ENCODE measurements at regions not wholly inside any gene's neighbourhood (a gene's known extent, or its start where the extent isn't known, plus 50 kb on each side); places are given as distances from the start of the nearest gene placed in this dataset.
A peak's percentile ranks its signal among the peaks of the same experiment; 100 is the strongest.

DNA sequence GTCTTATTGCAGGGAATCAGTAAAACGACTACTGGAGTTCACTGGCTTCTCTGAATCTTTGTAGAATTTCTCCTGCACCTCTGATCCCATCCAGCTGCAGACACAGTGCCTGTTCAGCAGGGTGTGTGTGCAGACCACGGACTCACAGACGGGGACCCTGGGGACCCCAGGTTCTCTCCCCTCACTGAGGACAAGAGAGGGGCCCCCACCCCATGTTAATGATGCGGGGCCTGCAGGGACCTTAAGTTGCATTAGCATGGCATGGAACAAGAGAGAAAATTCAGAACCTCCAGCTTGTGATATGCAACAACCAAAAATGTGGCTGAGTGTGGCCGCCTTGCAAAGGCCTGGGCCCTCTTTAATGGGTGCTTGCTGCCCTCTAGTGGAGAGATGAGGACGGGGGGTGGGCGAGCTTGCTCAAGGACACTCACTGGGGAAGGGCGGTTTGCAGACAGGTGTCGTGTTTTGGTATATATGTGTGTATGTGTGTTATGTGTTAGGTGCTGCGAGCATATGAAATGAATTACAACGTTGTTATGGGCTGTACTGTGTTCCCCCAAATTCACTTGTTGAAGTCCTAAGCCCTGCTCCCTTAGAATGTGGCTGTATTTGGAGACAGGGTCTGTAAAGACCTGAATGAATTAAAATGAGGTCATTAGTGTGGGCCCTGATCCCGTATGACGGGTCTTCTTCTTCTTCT, 84.4 kb upstream of the SEPTIN5 start (continued):
- TF ChIP-seq TFE3 (CRISPR knock-in tag; IDR thresholded peaks at IDR 0.05) (no peak), MAFK (IDR thresholded peaks at IDR 0.05; ENCODE audit: low read length) (no peak; the same call in 1 of the 2 replicates), TCF7L2 (IDR thresholded peaks at IDR 0.05; ENCODE audit: low read depth, low read length) (peak; percentile 18; the same call in 1 of the 2 replicates), SP1 (CRISPR knock-in tag; IDR thresholded peaks at IDR 0.05) (peak; percentile 96), YY1 (IDR thresholded peaks at IDR 0.05; ENCODE audit: borderline replicate concordance in 1 of 3, control insufficient read depth in 1 of 3, extremely low read depth in 1 of 3, insufficient read depth in 3 of 3, insufficient read length in 1 of 3, insufficient replicate concordance in 2 of 3, low read depth in 1 of 3, low read length in 2 of 3) (peak; percentile 20 to 67 (median 44)), L3MBTL2 (IDR thresholded peaks at IDR 0.05) (peak; percentile 72), NFRKB (IDR thresholded peaks at IDR 0.05; ENCODE audit: low read depth) (no peak), RBM34 (IDR thresholded peaks at IDR 0.05; ENCODE audit: borderline replicate concordance, insufficient read depth, low read length) (no peak), SMARCA4 (IDR thresholded peaks at IDR 0.05) (no peak; the same call in 1 of the 2 replicates), HNRNPUL1 (IDR thresholded peaks at IDR 0.05; ENCODE audit: low read length) (no peak), ATF2 (CRISPR knock-in tag; IDR thresholded peaks at IDR 0.05) (no peak), MCM7 (IDR thresholded peaks at IDR 0.05) (no peak), ZNF551 (CRISPR knock-in tag; IDR thresholded peaks at IDR 0.05) (no peak), ATF1 (CRISPR knock-in tag; IDR thresholded peaks at IDR 0.05) (no peak), ATF1 (tag; IDR thresholded peaks at IDR 0.05) (peak; percentile 64)
- TF ChIP-seq, protein P1, sequence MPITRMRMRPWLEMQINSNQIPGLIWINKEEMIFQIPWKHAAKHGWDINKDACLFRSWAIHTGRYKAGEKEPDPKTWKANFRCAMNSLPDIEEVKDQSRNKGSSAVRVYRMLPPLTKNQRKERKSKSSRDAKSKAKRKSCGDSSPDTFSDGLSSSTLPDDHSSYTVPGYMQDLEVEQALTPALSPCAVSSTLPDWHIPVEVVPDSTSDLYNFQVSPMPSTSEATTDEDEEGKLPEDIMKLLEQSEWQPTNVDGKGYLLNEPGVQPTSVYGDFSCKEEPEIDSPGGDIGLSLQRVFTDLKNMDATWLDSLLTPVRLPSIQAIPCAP (CRISPR knock-in tag; IDR thresholded peaks at IDR 0.05; ENCODE audit: borderline replicate concordance), result no peak
- TF ChIP-seq, protein P2, sequence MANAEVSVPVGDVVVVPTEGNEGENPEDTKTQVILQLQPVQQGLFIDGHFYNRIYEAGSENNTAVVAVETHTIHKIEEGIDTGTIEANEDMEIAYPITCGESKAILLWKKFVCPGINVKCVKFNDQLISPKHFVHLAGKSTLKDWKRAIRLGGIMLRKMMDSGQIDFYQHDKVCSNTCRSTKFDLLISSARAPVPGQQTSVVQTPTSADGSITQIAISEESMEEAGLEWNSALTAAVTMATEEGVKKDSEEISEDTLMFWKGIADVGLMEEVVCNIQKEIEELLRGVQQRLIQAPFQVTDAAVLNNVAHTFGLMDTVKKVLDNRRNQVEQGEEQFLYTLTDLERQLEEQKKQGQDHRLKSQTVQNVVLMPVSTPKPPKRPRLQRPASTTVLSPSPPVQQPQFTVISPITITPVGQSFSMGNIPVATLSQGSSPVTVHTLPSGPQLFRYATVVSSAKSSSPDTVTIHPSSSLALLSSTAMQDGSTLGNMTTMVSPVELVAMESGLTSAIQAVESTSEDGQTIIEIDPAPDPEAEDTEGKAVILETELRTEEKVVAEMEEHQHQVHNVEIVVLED (CRISPR knock-in tag; IDR thresholded peaks at IDR 0.05), result no peak
- TF ChIP-seq, protein P3, sequence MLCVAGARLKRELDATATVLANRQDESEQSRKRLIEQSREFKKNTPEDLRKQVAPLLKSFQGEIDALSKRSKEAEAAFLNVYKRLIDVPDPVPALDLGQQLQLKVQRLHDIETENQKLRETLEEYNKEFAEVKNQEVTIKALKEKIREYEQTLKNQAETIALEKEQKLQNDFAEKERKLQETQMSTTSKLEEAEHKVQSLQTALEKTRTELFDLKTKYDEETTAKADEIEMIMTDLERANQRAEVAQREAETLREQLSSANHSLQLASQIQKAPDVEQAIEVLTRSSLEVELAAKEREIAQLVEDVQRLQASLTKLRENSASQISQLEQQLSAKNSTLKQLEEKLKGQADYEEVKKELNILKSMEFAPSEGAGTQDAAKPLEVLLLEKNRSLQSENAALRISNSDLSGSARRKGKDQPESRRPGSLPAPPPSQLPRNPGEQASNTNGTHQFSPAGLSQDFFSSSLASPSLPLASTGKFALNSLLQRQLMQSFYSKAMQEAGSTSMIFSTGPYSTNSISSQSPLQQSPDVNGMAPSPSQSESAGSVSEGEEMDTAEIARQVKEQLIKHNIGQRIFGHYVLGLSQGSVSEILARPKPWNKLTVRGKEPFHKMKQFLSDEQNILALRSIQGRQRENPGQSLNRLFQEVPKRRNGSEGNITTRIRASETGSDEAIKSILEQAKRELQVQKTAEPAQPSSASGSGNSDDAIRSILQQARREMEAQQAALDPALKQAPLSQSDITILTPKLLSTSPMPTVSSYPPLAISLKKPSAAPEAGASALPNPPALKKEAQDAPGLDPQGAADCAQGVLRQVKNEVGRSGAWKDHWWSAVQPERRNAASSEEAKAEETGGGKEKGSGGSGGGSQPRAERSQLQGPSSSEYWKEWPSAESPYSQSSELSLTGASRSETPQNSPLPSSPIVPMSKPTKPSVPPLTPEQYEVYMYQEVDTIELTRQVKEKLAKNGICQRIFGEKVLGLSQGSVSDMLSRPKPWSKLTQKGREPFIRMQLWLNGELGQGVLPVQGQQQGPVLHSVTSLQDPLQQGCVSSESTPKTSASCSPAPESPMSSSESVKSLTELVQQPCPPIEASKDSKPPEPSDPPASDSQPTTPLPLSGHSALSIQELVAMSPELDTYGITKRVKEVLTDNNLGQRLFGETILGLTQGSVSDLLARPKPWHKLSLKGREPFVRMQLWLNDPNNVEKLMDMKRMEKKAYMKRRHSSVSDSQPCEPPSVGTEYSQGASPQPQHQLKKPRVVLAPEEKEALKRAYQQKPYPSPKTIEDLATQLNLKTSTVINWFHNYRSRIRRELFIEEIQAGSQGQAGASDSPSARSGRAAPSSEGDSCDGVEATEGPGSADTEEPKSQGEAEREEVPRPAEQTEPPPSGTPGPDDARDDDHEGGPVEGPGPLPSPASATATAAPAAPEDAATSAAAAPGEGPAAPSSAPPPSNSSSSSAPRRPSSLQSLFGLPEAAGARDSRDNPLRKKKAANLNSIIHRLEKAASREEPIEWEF (CRISPR knock-in tag; IDR thresholded peaks at IDR 0.05), result no peak
